ENCODE measurements at regions not wholly inside any gene's neighbourhood (a gene's known extent, or its start where the extent isn't known, plus 50 kb on each side); places are given as distances from the start of the nearest gene placed in this dataset.

- peaks cover 0 to 1% (median 0%) of the 10 kb centered on the region in 3 donors for H3K27me3 Mint-ChIP-seq (ENCODE audit: low read depth in 3 of 3)
These were observed 750.5 kb downstream of the FAM133A start for GRCh38 chrX:94424456-94424855.

GRCh38 chrX:94430091-94430490 lies 756.1 kb downstream of the FAM133A start:
- Histone ChIP-seq H2AFZ (ENCODE audit: insufficient read depth, low read depth, low read length, poor library complexity, severe bottlenecking) (no peak overlapping the region), H4K20me1 (ENCODE audit: insufficient read depth, low read length) (no peaks in the 10 kb centered on the region), H3K27ac (ENCODE audit: low read depth in 1 of 2, low read length in 2 of 2) (no peak overlapping the region), H3K9ac (ENCODE audit: insufficient read depth, low read length, poor library complexity, severe bottlenecking) (no peak overlapping the region), H3K36me3 (replicated peaks in 1 of 2; ENCODE audit: control insufficient read depth in 1 of 2, insufficient read depth in 2 of 2, low read length in 2 of 2) (no peaks in the 10 kb centered on the region), H3K4me2 (replicated peaks; ENCODE audit: extremely low read depth, low read length, poor library complexity, severe bottlenecking) (no peak overlapping the region), H3K4me3 (replicated peaks in 1 of 3; ENCODE audit: low read depth in 2 of 3, low read length in 3 of 3) (no peak overlapping the region), H3K79me2 (ENCODE audit: insufficient read depth, low read length) (no peaks in the 10 kb centered on the region), H3K4me1 (ENCODE audit: control insufficient read depth in 1 of 2, insufficient read depth in 2 of 2, low read length in 2 of 2) (no peaks in the 10 kb centered on the region), H3K9me3 (replicated peaks in 1 of 2; ENCODE audit: control insufficient read depth in 1 of 2, insufficient read depth in 1 of 2, low read length in 2 of 2) (no peaks in the 10 kb centered on the region), H3K27me3 (ENCODE audit: control insufficient read depth in 2 of 2, insufficient read depth in 2 of 2, low read length in 2 of 2) (no peaks in the 10 kb centered on the region)
- no peaks in the 10 kb centered on the region for H3K4me1 Mint-ChIP-seq
- H3K36me3 Mint-ChIP-seq = no peaks in the 10 kb centered on the region
- intact Hi-C loops (cut with micrococcal nuclease) = no loop called here
- peaks cover 0 to 2% (median 0%) of the 10 kb centered on the region in 7 donors for H3K9me3 Mint-ChIP-seq
- no peak overlapping the region for H3K4me3 Mint-ChIP-seq
- no CpG with 5 or more reads among the region's 1 CpG for WGBS (ENCODE audit: insufficient coverage)
- no peaks in the 10 kb centered on the region for H3K27me3 Mint-ChIP-seq (ENCODE audit: low read depth in 3 of 3)
- no peak overlapping the region for H3K27ac Mint-ChIP-seq
- DNase-seq = no peak
- TF ChIP-seq CTCF (IDR thresholded peaks at IDR 0.05) = no peak

More at GRCh38 chrX:94424456-94424855, 750.5 kb downstream of the FAM133A start:
- H3K4me3 ChIP-seq (replicated peaks in 1 of 3; ENCODE audit: low read depth in 2 of 3, low read length in 3 of 3) = no peak overlapping the region
- no peaks in the 10 kb centered on the region for H3K36me3 ChIP-seq (replicated peaks in 1 of 2; ENCODE audit: control insufficient read depth in 1 of 2, insufficient read depth in 2 of 2, low read length in 2 of 2)
- H4K20me1 ChIP-seq (ENCODE audit: insufficient read depth, low read length) = no peaks in the 10 kb centered on the region
- no peak for TF ChIP-seq CTCF (IDR thresholded peaks at IDR 0.05)
- H3K36me3 Mint-ChIP-seq = no peaks in the 10 kb centered on the region
- peaks cover 0 to 6% of the 10 kb centered on the region in 2 donors for H3K9me3 ChIP-seq (replicated peaks in 1 of 2; ENCODE audit: control insufficient read depth in 1 of 2, insufficient read depth in 1 of 2, low read length in 2 of 2)
- no peak overlapping the region for H2AFZ ChIP-seq (ENCODE audit: insufficient read depth, low read depth, low read length, poor library complexity, severe bottlenecking)
- H3K27ac ChIP-seq (ENCODE audit: low read depth in 1 of 2, low read length in 2 of 2) = no peak overlapping the region
- H3K27ac Mint-ChIP-seq = no peak overlapping the region
- intact Hi-C loops (cut with micrococcal nuclease) = no loop called here
- H3K4me1 ChIP-seq (ENCODE audit: control insufficient read depth in 1 of 2, insufficient read depth in 2 of 2, low read length in 2 of 2) = no peaks in the 10 kb centered on the region
- no peak overlapping the region for H3K4me3 Mint-ChIP-seq
- no peaks in the 10 kb centered on the region for H3K27me3 ChIP-seq (ENCODE audit: control insufficient read depth in 2 of 2, insufficient read depth in 2 of 2, low read length in 2 of 2)
- no peak overlapping the region for H3K9ac ChIP-seq (ENCODE audit: insufficient read depth, low read length, poor library complexity, severe bottlenecking)
- peaks cover 0 to 2% (median 0%) of the 10 kb centered on the region in 7 donors for H3K9me3 Mint-ChIP-seq
- WGBS (ENCODE audit: insufficient coverage) = no CpG with 5 or more reads among the region's 3 CpGs
- H3K4me2 ChIP-seq (replicated peaks; ENCODE audit: extremely low read depth, low read length, poor library complexity, severe bottlenecking) = no peak overlapping the region
- no peaks in the 10 kb centered on the region for H3K79me2 ChIP-seq (ENCODE audit: insufficient read depth, low read length)
- no peaks in the 10 kb centered on the region for H3K4me1 Mint-ChIP-seq
- DNase-seq = no peak

Data from CD14-positive monocyte (primary cell).